GM06990 (cell line): ENCODE measurements at regions not wholly inside any gene's neighbourhood (a gene's known extent, or its start where the extent isn't known, plus 50 kb on each side); places are given as distances from the start of the nearest gene placed in this dataset.

Experiments used
- DNase-seq: peaks from one replicate; pipeline ENCODE4 v3.0.0-alpha.2; 2011; ENCODE audit not compliant: insufficient read length; ENCODE audit errors: extremely low read depth
- H3K27me3 ChIP-seq: replicated peaks from 2 replicates; pipeline ENCODE4 v1.6.0; 2011; ENCODE audit warnings: low read length; ENCODE audit not compliant: control insufficient read depth, insufficient read depth
- H3K36me3 ChIP-seq: 2 replicates; pipeline ENCODE4 v1.5.1; 2011; ENCODE audit warnings: low read length; ENCODE audit not compliant: control insufficient read depth, insufficient read depth
- H3K4me3 ChIP-seq: replicated peaks from 2 replicates; pipeline ENCODE4 v1.5.1; 2011; ENCODE audit warnings: low read depth, mild to moderate bottlenecking, control low read depth, low read length
- TF ChIP-seq, protein P1 (sequence below): IDR thresholded peaks from 2 replicates; pipeline ENCODE4 v1.5.1; 2011; ENCODE audit warnings: low read length, control low read depth, mild to moderate bottlenecking, inconsistent platforms; ENCODE audit not compliant: insufficient read depth, poor library complexity, severe bottlenecking

- TF ChIP-seq, protein P1, sequence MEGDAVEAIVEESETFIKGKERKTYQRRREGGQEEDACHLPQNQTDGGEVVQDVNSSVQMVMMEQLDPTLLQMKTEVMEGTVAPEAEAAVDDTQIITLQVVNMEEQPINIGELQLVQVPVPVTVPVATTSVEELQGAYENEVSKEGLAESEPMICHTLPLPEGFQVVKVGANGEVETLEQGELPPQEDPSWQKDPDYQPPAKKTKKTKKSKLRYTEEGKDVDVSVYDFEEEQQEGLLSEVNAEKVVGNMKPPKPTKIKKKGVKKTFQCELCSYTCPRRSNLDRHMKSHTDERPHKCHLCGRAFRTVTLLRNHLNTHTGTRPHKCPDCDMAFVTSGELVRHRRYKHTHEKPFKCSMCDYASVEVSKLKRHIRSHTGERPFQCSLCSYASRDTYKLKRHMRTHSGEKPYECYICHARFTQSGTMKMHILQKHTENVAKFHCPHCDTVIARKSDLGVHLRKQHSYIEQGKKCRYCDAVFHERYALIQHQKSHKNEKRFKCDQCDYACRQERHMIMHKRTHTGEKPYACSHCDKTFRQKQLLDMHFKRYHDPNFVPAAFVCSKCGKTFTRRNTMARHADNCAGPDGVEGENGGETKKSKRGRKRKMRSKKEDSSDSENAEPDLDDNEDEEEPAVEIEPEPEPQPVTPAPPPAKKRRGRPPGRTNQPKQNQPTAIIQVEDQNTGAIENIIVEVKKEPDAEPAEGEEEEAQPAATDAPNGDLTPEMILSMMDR: peak; percentile 36
- Histone ChIP-seq H3K36me3 (no peaks in the 10 kb centered on the region), H3K27me3 (no peaks in the 10 kb centered on the region), H3K4me3 (no peak overlapping the region)
- no peak for DNase-seq
Measured at GRCh38 chr6:100099189-100100074, 105.4 kb upstream of the MCHR2 start.

DNA sequence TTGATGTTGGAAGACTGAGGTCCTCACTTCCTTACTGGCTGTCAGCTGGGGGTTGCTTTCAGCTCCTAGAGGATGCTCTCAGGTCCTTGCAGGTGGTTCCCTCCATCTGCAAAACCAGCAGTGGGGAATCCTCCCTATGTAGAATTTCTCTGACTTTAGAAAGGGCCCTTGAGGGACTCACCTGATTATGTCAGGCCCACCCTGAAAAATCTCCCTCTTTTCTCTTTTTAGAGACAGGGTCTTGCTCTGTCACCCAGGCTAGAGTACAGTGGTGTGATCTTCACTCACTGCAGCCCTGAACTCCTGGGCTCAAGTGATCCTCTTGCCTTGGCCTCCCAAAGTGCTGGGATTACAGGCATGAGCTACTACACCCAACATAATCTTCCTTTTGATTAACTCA, 102.9 kb upstream of the MCHR2 start:
- TF ChIP-seq, protein P1: no peak
- Histone ChIP-seq H3K27me3 (no peaks in the 10 kb centered on the region), H3K36me3 (no peaks in the 10 kb centered on the region), H3K4me3 (no peak overlapping the region)
- no peak for DNase-seq

DNA sequence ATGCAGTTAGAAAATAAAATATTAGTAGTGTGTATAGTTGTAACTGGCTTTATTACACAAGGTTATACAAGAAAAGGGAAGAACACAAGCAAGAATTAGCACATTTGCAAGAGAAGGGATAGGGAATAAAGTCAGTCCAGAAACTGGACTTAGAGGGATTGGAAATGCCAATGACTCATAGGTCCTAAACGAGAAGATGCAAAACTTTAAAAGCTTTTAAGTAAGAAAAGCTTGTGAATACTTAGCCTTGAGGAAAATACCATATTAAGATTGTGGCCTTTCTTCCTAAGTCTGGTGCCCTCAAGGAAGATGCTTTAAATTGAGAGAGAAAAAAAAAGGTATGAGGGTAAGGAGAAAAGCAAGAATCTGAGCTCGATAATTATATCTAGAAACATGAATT, 102.3 kb upstream of the MCHR2 start:
- TF ChIP-seq, protein P1: no peak
- no peak for DNase-seq
- no peak overlapping the region for H3K4me3 ChIP-seq
- no peaks in the 10 kb centered on the region for H3K36me3 ChIP-seq
- no peaks in the 10 kb centered on the region for H3K27me3 ChIP-seq

GRCh38 chr6:100093405-100093804, 99.4 kb upstream of the MCHR2 start:
- H3K27me3 ChIP-seq: no peaks in the 10 kb centered on the region
- DNase-seq: no peak
- H3K36me3 ChIP-seq: no peaks in the 10 kb centered on the region
- H3K4me3 ChIP-seq: no peak overlapping the region
- TF ChIP-seq, protein P1: no peak

DNA sequence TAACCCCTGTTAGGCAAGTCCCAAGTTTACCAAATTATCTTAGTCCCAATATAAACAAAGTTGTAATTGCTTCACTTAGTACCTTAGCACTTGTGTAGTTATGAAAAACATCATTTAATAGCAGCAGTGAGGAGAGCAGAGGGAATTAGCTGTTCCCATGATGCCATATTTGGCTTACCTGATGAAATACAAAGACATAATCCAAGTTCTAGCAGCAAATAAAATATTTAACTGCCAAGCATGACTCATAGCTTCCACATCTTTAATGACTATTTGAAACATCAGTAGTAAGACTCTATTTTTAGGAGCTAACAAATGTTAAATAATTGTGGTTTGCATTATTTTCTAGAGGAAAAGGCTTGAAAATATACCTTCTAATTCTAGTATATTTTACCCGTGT, 94.0 kb upstream of the MCHR2 start:
- no peak overlapping the region for H3K4me3 ChIP-seq
- H3K36me3 ChIP-seq: no peaks in the 10 kb centered on the region
- DNase-seq: no peak
- H3K27me3 ChIP-seq: no peaks in the 10 kb centered on the region
- TF ChIP-seq, protein P1: no peak
